DND-41 (cell line): ENCODE measurements at regions not wholly inside any gene's neighbourhood (a gene's known extent, or its start where the extent isn't known, plus 50 kb on each side); places are given as distances from the start of the nearest gene placed in this dataset.

Source experiments
- ATAC-seq: fragments of 200-7000 bp; cut with Tn5 transposase; 3 replicates; pipeline ENCODE4 v1.9.1; 2021; ENCODE audit warnings: low read depth; ENCODE audit not compliant: insufficient read depth
- DNase-seq: peaks from one replicate; pipeline ENCODE4 v3.0.0-alpha.2; 2020
- H2AFZ ChIP-seq: 2 replicates; pipeline ENCODE4 v1.6.0; 2012; ENCODE audit warnings: low read depth, low read length
- H3K27ac ChIP-seq: 2 replicates; pipeline ENCODE4 v1.5.1; 2012; ENCODE audit warnings: low read length, inconsistent platforms
- H3K27me3 ChIP-seq: fragments of 200-600 bp; sonication (generic); 2 replicates; pipeline ENCODE4 v1.6.0; 2012; ENCODE audit warnings: low read length, mild to moderate bottlenecking, inconsistent platforms; ENCODE audit not compliant: insufficient read depth, poor library complexity
- H3K36me3 ChIP-seq: 2 replicates; pipeline ENCODE4 v1.5.1; 2012; ENCODE audit warnings: low read length, inconsistent platforms; ENCODE audit not compliant: insufficient read depth
- H3K4me1 ChIP-seq: 2 replicates; pipeline ENCODE4 v1.5.1; 2012; ENCODE audit warnings: mild to moderate bottlenecking, low read length; ENCODE audit not compliant: insufficient read depth
- H3K4me2 ChIP-seq: 2 replicates; pipeline ENCODE4 v1.6.0; 2012; ENCODE audit warnings: mild to moderate bottlenecking, moderate library complexity, low read length, inconsistent platforms; ENCODE audit not compliant: insufficient read depth
- H3K4me3 ChIP-seq, 2 experiments: fragments of 200-600 bp in 1 of 2; shearing (Covaris generic) in 1 of 2; 2 replicates each; pipeline ENCODE4 v1.5.1; 2012 to 2016; ENCODE audit warnings: inconsistent platforms in 2 of 2, low read length in 2 of 2, mild to moderate bottlenecking in 2 of 2, low read depth in 1 of 2, moderate library complexity in 1 of 2
- H3K79me2 ChIP-seq: 2 replicates; pipeline ENCODE4 v1.6.0; 2012; ENCODE audit warnings: low read length, inconsistent platforms; ENCODE audit not compliant: insufficient read depth
- H3K9ac ChIP-seq: 2 replicates; pipeline ENCODE4 v1.6.0; 2012; ENCODE audit warnings: low read depth, mild to moderate bottlenecking, inconsistent platforms, low read length, moderate library complexity
- H3K9me3 ChIP-seq: 2 replicates; pipeline ENCODE4 v1.5.1; 2012; ENCODE audit warnings: low read length, moderate library complexity, mild to moderate bottlenecking, inconsistent platforms; ENCODE audit not compliant: insufficient read depth, severe bottlenecking
- H4K20me1 ChIP-seq: 2 replicates; pipeline ENCODE4 v1.6.0; 2012; ENCODE audit warnings: low read length; ENCODE audit not compliant: insufficient read depth
- EZH2 ChIP-seq: IDR thresholded peaks from 3 replicates; pipeline ENCODE4 v1.6.1; 2012; ENCODE audit warnings: borderline replicate concordance, low read depth, mild to moderate bottlenecking, moderate library complexity, low read length, inconsistent platforms; ENCODE audit not compliant: severe bottlenecking
- TF ChIP-seq, protein P1 (sequence below): IDR thresholded peaks from 2 replicates; pipeline ENCODE4 v1.5.1; 2012; ENCODE audit warnings: borderline replicate concordance, low read length, moderate library complexity, mild to moderate bottlenecking; ENCODE audit not compliant: poor library complexity, severe bottlenecking; ENCODE audit errors: extremely low read depth

DNA sequence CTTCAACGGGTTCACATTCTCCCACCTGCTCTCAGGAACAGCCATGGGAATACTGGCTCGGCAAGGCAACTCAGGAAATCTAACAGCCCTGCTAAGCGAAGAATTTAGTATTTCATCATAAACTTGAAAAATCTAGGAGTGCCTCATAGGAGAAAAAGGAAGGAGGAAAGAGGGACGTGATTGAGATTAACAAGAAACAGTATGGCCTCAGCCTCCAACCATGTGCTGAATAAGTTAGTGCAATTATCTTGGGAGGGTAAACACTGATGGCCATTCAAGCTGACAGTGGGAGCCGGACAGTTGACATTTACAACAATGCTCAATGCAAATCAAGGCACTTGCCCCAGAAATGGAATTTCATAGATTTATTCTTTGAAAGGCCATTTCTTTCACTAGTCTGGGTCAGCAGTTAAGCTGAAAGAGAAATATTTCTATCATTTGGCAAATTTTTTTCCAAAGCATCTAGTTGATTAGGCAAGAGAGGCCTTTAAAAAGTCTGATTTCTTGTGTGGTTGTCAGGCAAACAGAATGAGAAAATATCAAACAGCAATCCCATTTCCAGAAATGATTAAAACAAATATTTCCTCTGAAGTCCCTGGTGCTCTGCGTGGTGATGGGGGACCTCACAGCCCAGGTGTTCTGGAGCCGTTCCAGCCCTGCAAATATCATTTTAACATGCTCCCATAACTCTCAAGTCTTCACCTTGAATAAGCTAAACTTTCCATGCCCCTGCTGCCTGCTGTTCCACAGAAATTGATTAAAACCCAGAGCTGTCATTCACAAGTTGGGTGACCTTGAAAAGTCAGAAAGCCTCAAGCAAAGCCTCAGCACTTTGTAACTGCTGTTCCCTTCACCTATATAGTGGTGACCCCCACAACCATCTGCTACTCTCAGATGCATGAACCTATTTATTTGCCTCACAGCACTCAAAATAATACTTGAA is 121.6 kb downstream of the PHLDA1 start:
- Histone ChIP-seq H3K4me2 (no peak overlapping the region), H3K27me3 (no peaks in the 10 kb centered on the region), H3K4me3 (no peak overlapping the region), H3K27ac (no peak overlapping the region), H3K9me3 (no peaks in the 10 kb centered on the region), H3K79me2 (no peaks in the 10 kb centered on the region), H2AFZ (no peak overlapping the region), H3K9ac (no peak overlapping the region), H3K36me3 (no peaks in the 10 kb centered on the region), H3K4me1 (no peaks in the 10 kb centered on the region), H4K20me1 (no peaks in the 10 kb centered on the region)
- ATAC-seq (no peak), DNase-seq (no peak)
- TF ChIP-seq, protein P1, sequence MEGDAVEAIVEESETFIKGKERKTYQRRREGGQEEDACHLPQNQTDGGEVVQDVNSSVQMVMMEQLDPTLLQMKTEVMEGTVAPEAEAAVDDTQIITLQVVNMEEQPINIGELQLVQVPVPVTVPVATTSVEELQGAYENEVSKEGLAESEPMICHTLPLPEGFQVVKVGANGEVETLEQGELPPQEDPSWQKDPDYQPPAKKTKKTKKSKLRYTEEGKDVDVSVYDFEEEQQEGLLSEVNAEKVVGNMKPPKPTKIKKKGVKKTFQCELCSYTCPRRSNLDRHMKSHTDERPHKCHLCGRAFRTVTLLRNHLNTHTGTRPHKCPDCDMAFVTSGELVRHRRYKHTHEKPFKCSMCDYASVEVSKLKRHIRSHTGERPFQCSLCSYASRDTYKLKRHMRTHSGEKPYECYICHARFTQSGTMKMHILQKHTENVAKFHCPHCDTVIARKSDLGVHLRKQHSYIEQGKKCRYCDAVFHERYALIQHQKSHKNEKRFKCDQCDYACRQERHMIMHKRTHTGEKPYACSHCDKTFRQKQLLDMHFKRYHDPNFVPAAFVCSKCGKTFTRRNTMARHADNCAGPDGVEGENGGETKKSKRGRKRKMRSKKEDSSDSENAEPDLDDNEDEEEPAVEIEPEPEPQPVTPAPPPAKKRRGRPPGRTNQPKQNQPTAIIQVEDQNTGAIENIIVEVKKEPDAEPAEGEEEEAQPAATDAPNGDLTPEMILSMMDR: no peak
- no peak for TF ChIP-seq EZH2

DNA sequence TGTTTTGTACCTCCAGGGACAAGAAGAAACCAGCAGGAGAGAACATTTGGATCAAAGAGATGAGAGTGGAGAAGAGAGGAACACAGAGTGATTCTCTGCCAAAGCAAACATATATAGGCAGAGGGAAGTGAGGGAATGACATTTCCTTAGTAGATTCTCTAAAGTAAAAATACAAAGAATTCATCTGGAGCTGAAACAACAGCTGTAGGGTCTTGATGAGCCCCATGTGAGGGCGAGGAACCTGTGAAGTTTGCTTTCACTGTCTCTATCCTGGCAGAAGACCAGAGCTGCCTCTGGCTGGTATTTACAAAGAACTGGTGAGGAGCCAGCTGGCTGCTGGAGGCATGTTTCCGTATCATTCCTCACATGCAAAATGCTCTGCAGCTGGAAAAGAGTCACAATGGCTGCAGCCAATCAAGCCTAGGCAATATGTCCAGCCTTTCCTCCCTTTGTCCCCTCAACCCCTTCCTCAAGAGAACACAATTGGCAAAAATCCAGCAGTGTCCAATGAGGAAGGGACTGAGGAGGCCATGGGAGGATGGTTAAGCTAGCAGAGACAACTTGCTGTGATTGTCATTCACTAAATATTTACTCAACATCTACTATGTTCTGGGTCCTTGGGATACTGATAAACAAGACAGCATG is 122.5 kb downstream of the PHLDA1 start:
- Histone ChIP-seq H3K4me3 (no peak overlapping the region), H2AFZ (no peak overlapping the region), H3K4me1 (no peaks in the 10 kb centered on the region), H3K9me3 (no peaks in the 10 kb centered on the region), H3K4me2 (no peak overlapping the region), H4K20me1 (no peaks in the 10 kb centered on the region), H3K36me3 (no peaks in the 10 kb centered on the region), H3K27ac (no peak overlapping the region), H3K9ac (no peak overlapping the region), H3K27me3 (no peaks in the 10 kb centered on the region), H3K79me2 (no peaks in the 10 kb centered on the region)
- TF ChIP-seq EZH2: no peak
- TF ChIP-seq, protein P1: no peak
- ATAC-seq (no peak), DNase-seq (no peak)

DNA sequence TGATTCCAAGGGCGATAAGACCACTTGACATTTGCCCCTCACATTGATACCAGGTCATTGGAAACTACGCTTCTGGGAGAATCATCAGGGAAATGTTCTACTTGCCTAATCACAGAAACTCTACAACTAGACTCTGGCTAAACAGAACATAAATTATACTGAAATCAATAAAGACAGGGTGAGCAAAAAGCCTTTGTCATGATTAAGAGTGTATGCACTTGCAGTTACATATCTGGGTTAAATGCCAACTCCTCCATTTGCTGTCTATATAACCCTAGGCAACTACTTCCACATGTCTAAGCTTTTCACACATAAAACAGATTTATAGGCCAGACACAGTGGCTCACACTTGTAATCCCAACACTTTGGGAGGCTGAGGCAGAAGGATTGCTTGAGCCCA is 125.7 kb downstream of the PHLDA1 start:
- Histone ChIP-seq H3K4me2 (no peak overlapping the region), H3K9me3 (no peaks in the 10 kb centered on the region), H3K27ac (no peak overlapping the region), H3K79me2 (no peaks in the 10 kb centered on the region), H3K27me3 (no peaks in the 10 kb centered on the region), H3K9ac (no peak overlapping the region), H3K36me3 (no peaks in the 10 kb centered on the region), H4K20me1 (no peaks in the 10 kb centered on the region), H3K4me3 (no peak overlapping the region), H2AFZ (no peak overlapping the region), H3K4me1 (no peaks in the 10 kb centered on the region)
- ATAC-seq (no peak), DNase-seq (no peak)
- TF ChIP-seq, protein P1: no peak
- no peak for TF ChIP-seq EZH2
